ENCODE measurements at regions not wholly inside any gene's neighbourhood (a gene's known extent, or its start where the extent isn't known, plus 50 kb on each side); places are given as distances from the start of the nearest gene placed in this dataset.

DNA sequence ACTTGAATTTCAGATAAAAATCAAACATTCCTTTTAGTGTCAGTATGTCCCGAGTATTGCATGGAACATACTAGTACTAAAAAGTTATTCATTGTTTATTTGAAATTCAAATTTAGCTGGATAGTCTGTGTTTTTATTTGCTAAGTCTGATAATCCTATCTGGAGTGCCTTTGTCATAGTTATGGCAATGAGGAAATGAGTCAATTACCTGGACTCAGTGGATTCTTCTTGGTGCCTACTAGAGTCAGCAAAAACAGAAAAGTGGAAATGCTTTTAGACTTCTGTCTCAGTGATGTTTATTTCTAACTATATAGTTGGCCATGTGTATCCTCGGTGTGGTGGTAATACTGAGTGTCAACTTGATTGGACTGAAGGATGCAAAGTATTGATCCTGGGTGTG, 121.3 kb upstream of the EEF1E1 start:
- no peak overlapping the region for H3K4me3 Mint-ChIP-seq
- peaks cover 0 to 4% (median 4%) of the 10 kb centered on the region in 3 donors for H3K27me3 Mint-ChIP-seq (ENCODE audit: low read depth in 3 of 3)
- no peaks in the 10 kb centered on the region for H3K9me3 Mint-ChIP-seq
- no peaks in the 10 kb centered on the region for H3K36me3 Mint-ChIP-seq
- no peak for DNase-seq
- H3K27ac Mint-ChIP-seq = no peak overlapping the region
- no peaks in the 10 kb centered on the region for H3K4me1 Mint-ChIP-seq

DNA sequence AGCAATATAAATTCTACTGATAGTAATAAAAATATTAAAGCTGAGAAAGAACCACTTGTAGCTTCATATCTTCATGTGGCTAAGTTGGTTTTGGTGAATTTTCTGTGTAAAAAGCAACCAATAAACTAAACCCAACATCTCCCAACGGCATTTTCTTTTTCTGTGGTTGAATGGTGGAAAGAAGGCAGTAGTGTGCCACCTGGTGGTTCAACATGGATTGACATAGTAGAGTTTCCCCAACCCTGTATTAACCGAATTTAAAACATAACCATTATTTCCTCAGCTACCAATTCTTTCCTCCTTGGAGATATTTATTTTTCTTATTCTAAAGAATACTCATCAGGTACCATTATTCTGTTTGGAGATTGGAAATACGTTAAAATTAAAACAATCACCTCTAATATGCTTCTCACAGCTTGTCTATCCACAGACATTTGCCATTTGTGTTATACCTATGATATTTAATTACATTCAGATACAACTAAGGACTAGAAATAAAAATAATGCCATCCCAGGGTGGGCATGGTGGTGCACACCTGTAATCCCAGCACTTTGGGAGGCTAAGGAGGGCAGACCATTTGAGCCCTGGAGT, 117.1 kb upstream of the EEF1E1 start:
- no peak overlapping the region for H3K4me3 Mint-ChIP-seq
- H3K27ac Mint-ChIP-seq = no peak overlapping the region
- no peaks in the 10 kb centered on the region for H3K27me3 Mint-ChIP-seq (ENCODE audit: low read depth in 3 of 3)
- H3K36me3 Mint-ChIP-seq = no peaks in the 10 kb centered on the region
- H3K4me1 Mint-ChIP-seq = no peaks in the 10 kb centered on the region
- no peaks in the 10 kb centered on the region for H3K9me3 Mint-ChIP-seq
- peak; percentile 2 to 22 (median 16) for DNase-seq

DNA sequence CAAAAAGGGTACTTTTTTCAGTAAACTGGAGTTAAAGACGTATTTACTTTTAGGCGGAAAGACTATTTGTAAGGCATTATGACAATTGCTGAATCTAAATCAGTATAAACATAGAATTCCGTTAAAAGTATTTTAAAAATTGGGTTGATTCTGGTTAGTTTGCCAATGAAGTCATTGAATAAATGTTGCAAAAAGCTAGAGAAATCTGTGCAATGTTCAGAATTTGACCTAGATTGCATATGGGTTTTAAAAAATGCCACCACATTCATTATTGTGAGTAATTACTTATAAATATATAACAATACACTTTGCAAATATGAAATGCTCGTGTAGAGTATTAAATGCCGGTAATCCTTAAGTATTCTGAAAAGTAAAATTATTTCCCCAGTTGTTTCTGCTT, 116.5 kb upstream of the EEF1E1 start:
- Mint-ChIP-seq H3K36me3 (no peaks in the 10 kb centered on the region), H3K9me3 (no peaks in the 10 kb centered on the region), H3K4me1 (no peaks in the 10 kb centered on the region), H3K27me3 (ENCODE audit: low read depth in 3 of 3) (no peaks in the 10 kb centered on the region), H3K27ac (no peak overlapping the region), H3K4me3 (no peak overlapping the region)
- no peak for DNase-seq

DNA sequence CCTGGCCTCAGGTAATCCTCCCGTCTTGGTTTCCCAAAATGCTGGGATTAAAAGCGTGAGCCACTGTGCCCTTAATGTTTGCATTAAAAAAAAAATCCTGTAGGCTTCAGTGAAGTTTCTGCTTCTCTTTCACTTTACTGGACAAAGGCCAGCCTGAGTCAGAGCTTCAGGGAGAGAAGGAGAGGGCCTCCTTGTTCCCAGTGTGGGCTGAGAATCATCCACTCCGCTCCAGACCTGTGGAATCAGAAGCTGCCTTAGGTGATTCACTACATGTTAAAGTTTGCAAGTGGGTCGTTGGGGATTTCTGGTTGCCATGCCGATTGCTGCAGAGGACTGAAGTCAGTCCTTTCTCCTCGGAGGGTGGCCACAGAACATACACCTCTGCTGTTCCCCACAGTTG, 113.3 kb upstream of the EEF1E1 start:
- Mint-ChIP-seq H3K4me1 (no peaks in the 10 kb centered on the region), H3K4me3 (no peak overlapping the region), H3K9me3 (no peaks in the 10 kb centered on the region), H3K27me3 (ENCODE audit: low read depth in 3 of 3) (peaks cover 0 to 5% (median 2%) of the 10 kb centered on the region in 3 donors), H3K36me3 (no peaks in the 10 kb centered on the region), H3K27ac (no peak overlapping the region)
- DNase-seq = no peak

DNA sequence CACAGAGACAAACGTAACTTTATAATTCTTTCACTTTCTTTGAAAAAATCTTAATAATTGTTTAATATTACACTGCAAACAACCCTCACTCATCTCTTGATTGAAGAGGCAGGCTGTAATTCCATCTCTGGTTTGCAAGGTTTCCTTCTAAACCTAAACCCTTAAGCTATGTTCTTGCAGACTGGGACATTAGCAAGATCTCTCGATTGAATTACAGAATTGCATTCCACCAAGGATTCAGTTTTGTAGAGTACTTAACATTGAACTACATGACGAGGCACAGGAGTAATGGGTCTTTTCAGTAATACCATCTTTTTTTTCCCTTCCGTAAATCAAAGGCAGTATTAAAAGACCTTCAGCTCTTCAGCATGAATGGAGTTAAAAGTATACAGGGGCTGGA, 111.6 kb upstream of the EEF1E1 start:
- no peaks in the 10 kb centered on the region for H3K4me1 Mint-ChIP-seq
- no peaks in the 10 kb centered on the region for H3K36me3 Mint-ChIP-seq
- H3K4me3 Mint-ChIP-seq = no peak overlapping the region
- no peak for DNase-seq
- H3K27ac Mint-ChIP-seq = no peak overlapping the region
- peaks cover 2 to 5% (median 2%) of the 10 kb centered on the region in 3 donors for H3K27me3 Mint-ChIP-seq (ENCODE audit: low read depth in 3 of 3)
- H3K9me3 Mint-ChIP-seq = no peaks in the 10 kb centered on the region

DNA sequence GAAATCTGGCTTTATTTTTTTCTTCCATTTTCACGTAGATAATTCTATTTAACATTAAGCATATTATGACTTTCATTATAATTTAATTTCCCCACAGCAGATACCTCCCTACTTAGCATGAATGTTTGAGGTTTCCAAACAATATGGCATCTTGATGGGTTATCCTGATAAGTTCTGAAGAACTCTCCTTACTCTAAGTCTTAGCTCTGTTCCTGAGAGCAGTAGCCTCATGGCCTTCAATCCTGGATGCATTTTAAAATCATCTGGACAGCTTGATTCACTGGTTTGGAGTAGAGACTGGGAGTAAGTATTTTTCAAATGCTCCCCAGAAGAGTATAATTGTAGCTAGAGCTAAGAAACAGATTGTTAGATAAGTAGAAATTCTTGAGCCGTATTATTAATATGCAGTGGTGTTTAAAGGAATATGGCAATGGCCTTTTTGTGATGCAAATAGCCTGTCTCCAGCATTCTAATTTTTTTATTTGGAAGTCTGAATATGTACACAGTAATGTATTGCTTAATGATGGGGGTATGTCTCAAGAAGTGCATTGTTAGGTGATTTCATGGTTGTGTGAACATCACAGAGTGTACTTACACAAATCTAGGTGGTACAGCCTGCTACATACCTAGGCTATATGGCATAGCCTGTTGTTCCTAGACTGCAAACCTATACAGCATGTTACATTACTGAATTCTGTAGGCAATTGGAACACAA, 110.5 kb upstream of the EEF1E1 start:
- Mint-ChIP-seq H3K9me3 (no peaks in the 10 kb centered on the region), H3K36me3 (no peaks in the 10 kb centered on the region), H3K4me3 (no peak overlapping the region), H3K4me1 (no peaks in the 10 kb centered on the region), H3K27me3 (ENCODE audit: low read depth in 3 of 3) (peaks cover 2 to 5% (median 2%) of the 10 kb centered on the region in 3 donors), H3K27ac (no peak overlapping the region)
- DNase-seq = no peak

DNA sequence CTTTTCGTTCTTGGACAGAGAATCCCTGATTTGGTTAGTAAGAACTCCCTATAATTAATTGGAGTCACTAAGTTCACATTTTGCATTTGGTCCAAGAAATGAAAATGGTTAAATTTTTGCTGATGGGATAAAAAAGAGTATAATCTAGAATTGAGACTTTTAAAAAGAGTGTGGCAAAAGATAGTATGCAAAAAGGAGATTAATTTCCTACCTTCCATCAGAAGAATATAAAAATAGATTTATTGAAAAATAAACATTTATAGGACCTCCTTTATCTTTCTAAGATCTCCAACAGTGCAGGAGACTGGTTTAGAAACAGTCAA, 105.5 kb upstream of the EEF1E1 start:
- DNase-seq = no peak
- no peak overlapping the region for H3K4me3 Mint-ChIP-seq
- no peaks in the 10 kb centered on the region for H3K36me3 Mint-ChIP-seq
- H3K4me1 Mint-ChIP-seq = no peaks in the 10 kb centered on the region
- H3K9me3 Mint-ChIP-seq = no peaks in the 10 kb centered on the region
- peaks cover 2 to 9% (median 8%) of the 10 kb centered on the region in 3 donors for H3K27me3 Mint-ChIP-seq (ENCODE audit: low read depth in 3 of 3)
- H3K27ac Mint-ChIP-seq = no peak overlapping the region

DNA sequence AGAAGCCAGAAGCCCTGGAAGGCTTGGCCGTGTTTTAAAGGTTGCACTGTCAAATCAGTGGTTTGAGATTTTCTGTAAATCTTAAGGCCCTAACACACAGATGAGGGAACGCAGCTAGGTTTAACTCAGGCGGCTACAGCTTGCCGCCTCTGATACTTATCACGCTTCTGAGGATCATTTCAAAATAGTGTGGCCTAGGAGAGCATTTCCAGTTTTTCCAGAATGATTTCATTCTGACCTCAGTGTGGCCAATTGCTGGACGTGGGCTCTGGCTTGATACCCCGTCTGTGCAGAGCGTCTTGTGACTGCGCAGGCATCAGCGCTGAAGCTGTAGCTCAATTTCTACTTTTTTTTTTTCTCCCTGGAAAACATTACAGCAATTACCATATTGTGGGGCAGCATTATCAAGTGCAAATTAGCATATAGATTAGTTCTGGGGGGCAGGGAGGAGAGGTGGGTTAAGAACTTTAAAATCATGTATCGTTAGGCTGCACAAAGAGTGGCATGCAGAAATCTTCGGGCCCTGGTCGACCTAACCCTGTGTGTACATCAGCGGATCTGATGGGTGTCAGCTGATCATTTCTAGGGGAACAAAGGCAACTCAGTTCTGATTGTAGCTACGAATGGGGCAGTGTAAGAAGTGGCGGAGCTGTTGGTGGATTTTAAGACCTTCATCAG, 105.0 kb upstream of the EEF1E1 start:
- Mint-ChIP-seq H3K4me1 (no peaks in the 10 kb centered on the region), H3K27ac (no peak overlapping the region), H3K27me3 (ENCODE audit: low read depth in 3 of 3) (peaks cover 4 to 9% (median 8%) of the 10 kb centered on the region in 3 donors), H3K4me3 (no peak overlapping the region), H3K9me3 (no peaks in the 10 kb centered on the region), H3K36me3 (no peaks in the 10 kb centered on the region)
- DNase-seq = no peak

DNA sequence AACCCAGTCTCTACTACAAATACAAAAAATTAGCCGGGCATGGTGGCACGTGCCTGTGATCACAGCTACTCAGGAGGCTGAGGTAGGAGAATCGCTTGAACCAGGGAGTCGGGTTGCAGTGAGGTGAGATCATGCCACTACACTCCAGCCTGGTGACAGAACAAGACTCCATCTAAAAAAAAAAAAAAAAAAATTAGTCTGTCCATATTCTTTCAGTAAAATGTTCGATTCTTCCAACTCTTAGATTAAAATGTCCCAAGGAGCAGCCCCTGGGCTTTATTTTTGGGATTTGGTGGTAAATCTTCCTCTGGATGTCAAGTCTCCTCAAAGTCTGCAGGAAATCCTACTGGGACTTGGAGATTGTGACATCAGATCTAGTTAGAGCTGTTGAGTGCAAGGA, 101.0 kb upstream of the EEF1E1 start:
- H3K4me3 Mint-ChIP-seq = no peak overlapping the region
- no peaks in the 10 kb centered on the region for H3K4me1 Mint-ChIP-seq
- no peaks in the 10 kb centered on the region for H3K9me3 Mint-ChIP-seq
- H3K36me3 Mint-ChIP-seq = no peaks in the 10 kb centered on the region
- DNase-seq = no peak
- no peak overlapping the region for H3K27ac Mint-ChIP-seq
- peaks cover 6 to 10% (median 8%) of the 10 kb centered on the region in 3 donors for H3K27me3 Mint-ChIP-seq (ENCODE audit: low read depth in 3 of 3)

DNA sequence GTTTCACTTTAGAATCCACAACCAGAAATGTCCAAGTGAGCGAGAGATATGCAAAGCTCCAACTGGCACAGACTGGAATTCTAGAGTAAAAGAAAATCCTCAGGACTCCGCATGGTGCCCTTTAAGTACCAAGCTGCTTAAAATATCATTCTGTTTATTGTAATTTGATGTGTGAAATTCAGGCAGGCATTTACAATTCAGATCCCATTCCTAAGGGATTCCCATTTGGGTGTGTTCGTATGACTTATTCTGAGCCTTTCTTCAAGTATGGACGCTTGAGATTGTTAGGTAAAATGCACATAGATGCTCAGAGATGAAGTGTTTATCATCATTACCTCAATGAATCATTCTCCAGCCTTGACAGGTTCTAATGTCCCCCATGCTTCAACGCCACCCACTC, 99.3 kb upstream of the EEF1E1 start:
- Mint-ChIP-seq H3K4me1 (no peaks in the 10 kb centered on the region), H3K9me3 (no peaks in the 10 kb centered on the region), H3K27ac (no peak overlapping the region), H3K4me3 (no peak overlapping the region), H3K36me3 (no peaks in the 10 kb centered on the region), H3K27me3 (ENCODE audit: low read depth in 3 of 3) (peaks cover 6 to 13% (median 6%) of the 10 kb centered on the region in 3 donors)
- DNase-seq = no peak

DNA sequence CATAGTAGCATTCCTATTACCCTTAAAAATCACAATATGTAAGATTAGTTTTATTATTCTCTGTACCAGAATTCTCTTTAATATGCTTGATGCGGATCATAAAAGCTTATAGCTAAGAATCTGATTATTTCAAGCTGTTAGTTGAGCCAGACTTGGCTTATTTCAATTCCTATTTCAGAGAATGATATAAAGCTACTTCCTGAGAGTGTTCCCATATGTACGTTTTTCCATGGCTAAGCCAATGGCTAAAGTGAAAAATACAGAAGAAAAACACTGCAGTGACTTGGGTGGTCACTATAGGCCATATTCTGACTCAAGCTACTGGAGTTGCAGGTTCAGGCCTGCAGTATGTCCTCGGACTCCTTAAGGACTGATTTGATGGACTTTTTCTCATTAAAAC, 97.9 kb upstream of the EEF1E1 start:
- no peak overlapping the region for H3K27ac Mint-ChIP-seq
- no peak overlapping the region for H3K4me3 Mint-ChIP-seq
- peaks cover 2 to 13% (median 6%) of the 10 kb centered on the region in 3 donors for H3K27me3 Mint-ChIP-seq (ENCODE audit: low read depth in 3 of 3)
- no peaks in the 10 kb centered on the region for H3K4me1 Mint-ChIP-seq
- no peaks in the 10 kb centered on the region for H3K36me3 Mint-ChIP-seq
- DNase-seq = no peak
- H3K9me3 Mint-ChIP-seq = no peaks in the 10 kb centered on the region

DNA sequence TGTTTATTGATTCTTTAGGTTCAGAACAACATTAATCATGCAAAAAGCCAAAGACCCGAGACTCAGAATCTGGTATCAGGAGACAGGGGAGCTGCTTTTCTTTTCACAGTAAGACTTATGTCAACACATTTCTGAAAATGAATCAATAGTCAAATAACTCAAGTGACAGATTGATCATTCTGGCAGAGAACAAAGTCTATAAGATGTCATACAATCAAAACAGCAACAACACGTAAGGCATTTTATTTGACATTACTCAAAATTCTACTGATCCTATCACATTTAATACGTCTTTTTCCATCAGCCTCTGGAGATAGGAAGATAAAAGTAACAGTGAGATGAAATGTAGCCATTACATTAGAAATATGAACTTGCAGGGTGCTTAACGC, 93.4 kb upstream of the EEF1E1 start:
- Mint-ChIP-seq H3K27me3 (ENCODE audit: low read depth in 3 of 3) (peaks cover 0 to 7% (median 4%) of the 10 kb centered on the region in 3 donors), H3K27ac (no peak overlapping the region), H3K4me1 (no peaks in the 10 kb centered on the region), H3K4me3 (no peak overlapping the region), H3K9me3 (no peaks in the 10 kb centered on the region), H3K36me3 (no peaks in the 10 kb centered on the region)
- no peak for DNase-seq

DNA sequence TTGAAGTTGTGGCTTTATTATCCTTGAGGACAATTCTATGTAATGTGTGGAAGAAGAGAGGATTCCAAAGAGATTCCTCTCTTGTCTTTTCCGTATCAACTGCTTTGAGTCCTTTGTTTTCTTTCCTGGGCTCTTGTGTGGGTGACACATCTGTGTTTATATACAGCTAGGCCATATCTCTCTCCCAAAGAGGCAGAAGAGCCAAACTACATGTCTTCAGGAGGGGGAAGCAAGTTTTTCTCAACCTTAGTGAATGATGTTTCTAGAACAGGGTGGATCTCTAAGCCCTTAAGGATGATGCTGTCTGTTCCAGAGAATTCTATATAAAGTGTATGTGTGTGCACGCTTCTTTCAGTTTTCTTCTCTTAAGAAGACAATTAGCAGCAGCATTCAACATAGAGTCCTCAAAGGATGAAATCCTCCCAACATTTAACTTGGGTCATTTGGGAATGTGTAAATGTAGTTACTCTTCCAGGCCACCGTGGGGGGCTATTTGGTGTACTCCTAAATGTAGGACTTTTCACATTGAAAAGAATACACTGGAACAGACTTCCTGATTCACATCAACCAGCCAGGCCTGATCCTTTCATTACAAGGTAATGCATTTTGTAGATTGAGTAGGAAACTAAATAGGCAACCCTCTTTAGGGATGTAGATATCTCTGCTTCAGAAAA, 92.8 kb upstream of the EEF1E1 start:
- Mint-ChIP-seq H3K4me3 (no peak overlapping the region), H3K4me1 (no peaks in the 10 kb centered on the region), H3K27me3 (ENCODE audit: low read depth in 3 of 3) (peaks cover 0 to 4% (median 3%) of the 10 kb centered on the region in 3 donors), H3K36me3 (no peaks in the 10 kb centered on the region), H3K27ac (no peak overlapping the region), H3K9me3 (peaks cover 0 to 2% (median 0%) of the 10 kb centered on the region in 6 donors)
- no peak for DNase-seq

DNA sequence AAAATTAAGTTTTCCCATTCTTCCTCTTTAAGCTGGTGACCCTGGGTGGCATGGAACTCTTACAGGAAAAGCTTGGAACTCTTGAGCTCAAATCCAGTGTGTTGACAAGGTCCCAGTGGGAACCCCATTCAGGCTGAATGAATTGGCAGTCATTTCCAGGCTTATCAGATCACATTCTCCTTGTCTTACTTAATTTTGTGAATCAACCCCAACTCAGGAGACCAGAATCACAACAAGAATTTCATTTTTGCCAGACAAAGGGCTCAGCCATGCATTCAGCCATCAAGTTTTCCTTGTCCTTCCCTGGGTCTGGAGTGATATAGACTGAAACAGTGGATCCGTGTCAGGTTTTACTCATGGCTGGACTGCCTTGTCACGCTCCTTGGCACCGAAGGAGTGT, 92.1 kb upstream of the EEF1E1 start:
- no peaks in the 10 kb centered on the region for H3K4me1 Mint-ChIP-seq
- H3K4me3 Mint-ChIP-seq = no peak overlapping the region
- no peaks in the 10 kb centered on the region for H3K36me3 Mint-ChIP-seq
- H3K9me3 Mint-ChIP-seq = peaks cover 0 to 2% (median 0%) of the 10 kb centered on the region in 6 donors
- H3K27me3 Mint-ChIP-seq (ENCODE audit: low read depth in 3 of 3) = peaks cover 0 to 4% (median 3%) of the 10 kb centered on the region in 3 donors
- no peak overlapping the region for H3K27ac Mint-ChIP-seq
- DNase-seq = no peak
